PC-3 (cell line): ENCODE measurements at regions not wholly inside any gene's neighbourhood (a gene's known extent, or its start where the extent isn't known, plus 50 kb on each side); places are given as distances from the start of the nearest gene placed in this dataset.

Experiments used
- ATAC-seq: fragments of 200-7000 bp; cut with Tn5 transposase; 2 replicates; pipeline ENCODE4 v1.9.1; 2020; ENCODE audit warnings: mild to moderate bottlenecking, moderate library complexity
- BruUV-seq: library from RNA; stranded (reverse); fragments of 400-500 nt; replicated peaks from 2 replicates; lab custom pipeline; 2021; lab: Mats Ljungman, UMichigan
- CTCF ChIA-PET: fragments of 300-600 bp; sonication (Branson Sonifier 250); formaldehyde crosslinking; loops from one replicate; lab custom pipeline; 2022; ENCODE audit warnings: antibody characterized with exemption; lab: Charles Lee
- POLR2A ChIA-PET: fragments of 300-600 bp; sonication (Branson Sonifier 250); formaldehyde crosslinking; loops from one replicate; lab custom pipeline; 2022; ENCODE audit warnings: antibody characterized with exemption; ENCODE audit not compliant: unreplicated experiment; lab: Charles Lee
- DNase-seq: peaks from one replicate; pipeline ENCODE4 v3.0.0-alpha.2; 2015
- H2AFZ ChIP-seq: fragments of 300-600 bp; sonication (generic); 2 replicates; pipeline ENCODE4 v1.6.0; 2016; ENCODE audit warnings: antibody characterized with exemption, low read length
- H3F3A ChIP-seq: fragments of 300-600 bp; sonication (generic); one replicate; pipeline ENCODE4 v1.6.0; 2017; ENCODE audit warnings: antibody characterized with exemption, low read length, control low read depth, mild to moderate bottlenecking; ENCODE audit not compliant: unreplicated experiment
- H3K27ac ChIP-seq: fragments of 300-600 bp; sonication (generic); 2 replicates; pipeline ENCODE4 v1.5.1; 2016; ENCODE audit warnings: mild to moderate bottlenecking, low read length
- H3K27me3 ChIP-seq: fragments of 300-600 bp; sonication (generic); 2 replicates; pipeline ENCODE4 v1.6.1; 2016; ENCODE audit warnings: low read length, mixed read lengths
- H3K36me3 ChIP-seq: fragments of 300-600 bp; sonication (generic); 2 replicates; pipeline ENCODE4 v1.6.1; 2016; ENCODE audit warnings: low read depth, mixed run types, low read length, mixed read lengths
- H3K4me1 ChIP-seq: fragments of 300-600 bp; sonication (generic); 2 replicates; pipeline ENCODE4 v1.5.1; 2016; ENCODE audit warnings: low read length; ENCODE audit not compliant: insufficient read depth
- H3K4me2 ChIP-seq: fragments of 300-600 bp; sonication (generic); 2 replicates; pipeline ENCODE4 v1.6.0; 2016; ENCODE audit warnings: low read length
- H3K4me3 ChIP-seq: fragments of 300-600 bp; sonication (generic); 2 replicates; pipeline ENCODE4 v1.5.1; 2016; ENCODE audit warnings: mild to moderate bottlenecking, low read length, mixed read lengths
- H3K79me2 ChIP-seq: fragments of 300-600 bp; sonication (generic); 2 replicates; pipeline ENCODE4 v1.6.1; 2017; ENCODE audit warnings: low read length, mixed read lengths
- H3K9ac ChIP-seq: fragments of 300-600 bp; sonication (generic); 2 replicates; pipeline ENCODE4 v1.6.0; 2016; ENCODE audit warnings: mild to moderate bottlenecking, low read length
- H3K9me2 ChIP-seq: fragments of 300-600 bp; sonication (generic); replicated peaks from 2 replicates; pipeline ENCODE4 v1.6.1; 2016; ENCODE audit warnings: mixed run types, low read length, mixed read lengths
- H3K9me3 ChIP-seq: fragments of 300-600 bp; sonication (generic); 2 replicates; pipeline ENCODE4 v1.6.1; 2016; ENCODE audit warnings: low read length, mixed read lengths
- H4K20me1 ChIP-seq: fragments of 300-600 bp; sonication (generic); 2 replicates; pipeline ENCODE4 v1.6.1; 2016; ENCODE audit warnings: low read length, mixed read lengths
- CTCF ChIP-seq: fragments of 300-600 bp; sonication (generic); conservative IDR thresholded peaks from 2 replicates; pipeline ENCODE4 v1.5.1; 2017; ENCODE audit warnings: antibody characterized with exemption, low read depth, mild to moderate bottlenecking, low read length
- EZH2 ChIP-seq: fragments of 300-600 bp; sonication (generic); IDR thresholded peaks from one replicate; pipeline ENCODE4 v1.6.1; 2017; ENCODE audit warnings: antibody characterized with exemption, mild to moderate bottlenecking, low read length; ENCODE audit not compliant: unreplicated experiment
- EZH2phosphoT487 ChIP-seq: fragments of 300-600 bp; sonication (generic); IDR thresholded peaks from 2 replicates; pipeline ENCODE4 v1.6.1; 2018; ENCODE audit warnings: mild to moderate bottlenecking, antibody characterized with exemption, low read length, borderline replicate concordance
- intact Hi-C: fragments of 100-400 bp; cut with micrococcal nuclease; formaldehyde crosslinking; loops from 2 replicates; pipeline ENCODE4 v1.9.0; 2023

GRCh38 chr9:89917861-89918260 is 313.0 kb downstream of the GADD45G start:
- Histone ChIP-seq H3K9me3 (no peaks in the 10 kb centered on the region), H3K27me3 (no peaks in the 10 kb centered on the region), H3K9ac (no peak overlapping the region), H2AFZ (no peak overlapping the region), H3K36me3 (no peaks in the 10 kb centered on the region), H3K79me2 (no peaks in the 10 kb centered on the region), H3K9me2 (no peaks in the 10 kb centered on the region), H3K4me1 (no peaks in the 10 kb centered on the region), H3F3A (no peaks in the 10 kb centered on the region), H3K4me2 (no peak overlapping the region), H4K20me1 (no peaks in the 10 kb centered on the region), H3K4me3 (no peak overlapping the region), H3K27ac (no peak overlapping the region)
- no peak for ATAC-seq
- BruUV-seq: no TSS peak
- intact Hi-C loops: no loop called here
- no peak for TF ChIP-seq EZH2phosphoT487
- TF ChIP-seq EZH2: no peak
- TF ChIP-seq CTCF: no peak
- no peak for DNase-seq
- ChIA-PET CTCF (no interaction called here), POLR2A (no interaction called here)

- ATAC-seq (no peak), DNase-seq (no peak)
- Histone ChIP-seq H3K27ac (no peak overlapping the region), H2AFZ (no peak overlapping the region), H3F3A (no peaks in the 10 kb centered on the region), H3K27me3 (no peaks in the 10 kb centered on the region), H3K79me2 (no peaks in the 10 kb centered on the region), H4K20me1 (no peaks in the 10 kb centered on the region), H3K36me3 (no peaks in the 10 kb centered on the region), H3K4me2 (no peak overlapping the region), H3K9ac (no peak overlapping the region), H3K9me2 (no peaks in the 10 kb centered on the region), H3K4me3 (no peak overlapping the region), H3K9me3 (no peaks in the 10 kb centered on the region), H3K4me1 (no peaks in the 10 kb centered on the region)
- TF ChIP-seq EZH2 (no peak), CTCF (no peak), EZH2phosphoT487 (no peak)
- CTCF ChIA-PET: no interaction called here
- intact Hi-C loops: no loop called here
- no TSS peak for BruUV-seq
- POLR2A ChIA-PET: no interaction called here
Observed at GRCh38 chr9:89919171-89919681, 314.4 kb downstream of the GADD45G start.

GRCh38 chr9:89920131-89920530 is 315.3 kb downstream of the GADD45G start:
- Histone ChIP-seq H3K79me2 (no peaks in the 10 kb centered on the region), H3K27ac (no peak overlapping the region), H3K4me2 (no peak overlapping the region), H3K27me3 (no peaks in the 10 kb centered on the region), H3K4me3 (no peak overlapping the region), H3K9me2 (no peaks in the 10 kb centered on the region), H3K4me1 (no peaks in the 10 kb centered on the region), H4K20me1 (no peaks in the 10 kb centered on the region), H3K9ac (no peak overlapping the region), H3K36me3 (no peaks in the 10 kb centered on the region), H2AFZ (no peak overlapping the region), H3K9me3 (no peaks in the 10 kb centered on the region), H3F3A (no peaks in the 10 kb centered on the region)
- BruUV-seq: no TSS peak
- ChIA-PET POLR2A (no interaction called here), CTCF (no interaction called here)
- no peak for ATAC-seq
- intact Hi-C loops: no loop called here
- no peak for DNase-seq
- TF ChIP-seq CTCF (no peak), EZH2 (no peak), EZH2phosphoT487 (no peak)
